HEK293 (cell line): ENCODE measurements at regions not wholly inside any gene's neighbourhood (a gene's known extent, or its start where the extent isn't known, plus 50 kb on each side); places are given as distances from the start of the nearest gene placed in this dataset.

Experiments used
- CTCF ChIA-PET: fragments of 350-600 bp; formaldehyde crosslinking; extraction: SDS; loops from one replicate; lab custom pipeline; 2021; ENCODE audit warnings: antibody characterized with exemption; lab: Yijun Ruan, JAX
- POLR2A ChIA-PET: fragments of 300-600 bp; formaldehyde crosslinking; extraction: SDS; loops from one replicate; lab custom pipeline; 2020; ENCODE audit warnings: antibody characterized with exemption, inconsistent platforms; lab: Yijun Ruan, JAX
- H3K27ac ChIP-seq: fragments of 200-500 bp; sonication (Bioruptor generic); 2 replicates; pipeline ENCODE4 v1.5.1; 2014; ENCODE audit warnings: low read depth, low read length, control low read depth, inconsistent platforms; ENCODE audit errors: extremely low read depth
- H3K36me3 ChIP-seq, 2 experiments: fragments of 200-500 bp in 1 of 2; sonication (Bioruptor generic) in 1 of 2; 1 replicate in 1 of 2; 2 replicates in 1 of 2; pipeline ENCODE4 v1.5.1; 2014 to 2017; ENCODE audit warnings: inconsistent platforms in 2 of 2, low read length in 2 of 2; ENCODE audit not compliant: control insufficient read depth in 2 of 2, insufficient read depth in 1 of 2
- H3K4me1 ChIP-seq: fragments of 200-500 bp; sonication (Bioruptor generic); 2 replicates; pipeline ENCODE4 v1.5.1; 2014; ENCODE audit warnings: mild to moderate bottlenecking, low read length, inconsistent platforms; ENCODE audit not compliant: control insufficient read depth, insufficient read depth
- H3K4me3 ChIP-seq: 2 replicates; pipeline ENCODE4 v1.5.1; 2011; ENCODE audit warnings: low read depth, mild to moderate bottlenecking, control low read depth, low read length, moderate library complexity
- H3K9me3 ChIP-seq: fragments of 200-500 bp; sonication (Bioruptor generic); 2 replicates; pipeline ENCODE4 v1.5.1; 2014; ENCODE audit warnings: low read depth, low read length, inconsistent platforms; ENCODE audit not compliant: control insufficient read depth, insufficient read depth
- KLF1 ChIP-seq: fragments of 450-650 bp; formaldehyde crosslinking; IDR thresholded peaks from 2 replicates; pipeline ENCODE4 v1.5.1; 2016; ENCODE audit warnings: missing biosample characterization, missing genetic modification characterization
- YY1 ChIP-seq: fragments of 450-650 bp; formaldehyde crosslinking; IDR thresholded peaks from 2 replicates; pipeline ENCODE4 v1.5.1; 2018; ENCODE audit warnings: missing biosample characterization, missing genetic modification characterization
- ZNF138 ChIP-seq: fragments of 450-650 bp; formaldehyde crosslinking; IDR thresholded peaks from 2 replicates; pipeline ENCODE4 v1.5.1; 2016; ENCODE audit warnings: missing biosample characterization, missing genetic modification characterization, borderline replicate concordance
- ZNF140 ChIP-seq: fragments of 450-650 bp; formaldehyde crosslinking; IDR thresholded peaks from 2 replicates; pipeline ENCODE4 v1.5.1; 2016; ENCODE audit warnings: missing biosample characterization, missing genetic modification characterization
- ZNF157 ChIP-seq: fragments of 450-650 bp; formaldehyde crosslinking; IDR thresholded peaks from 2 replicates; pipeline ENCODE4 v1.5.1; 2016; ENCODE audit warnings: missing biosample characterization, missing genetic modification characterization
- ZNF311 ChIP-seq: fragments of 450-650 bp; formaldehyde crosslinking; IDR thresholded peaks from 2 replicates; pipeline ENCODE4 v1.5.1; 2017; ENCODE audit warnings: missing biosample characterization, missing genetic modification characterization, borderline replicate concordance
- ZNF394 ChIP-seq: fragments of 450-650 bp; formaldehyde crosslinking; IDR thresholded peaks from 2 replicates; pipeline ENCODE4 v1.5.1; 2016; ENCODE audit warnings: missing biosample characterization, missing genetic modification characterization, mild to moderate bottlenecking, moderate library complexity, borderline replicate concordance
- ZNF416 ChIP-seq: fragments of 450-650 bp; formaldehyde crosslinking; IDR thresholded peaks from 2 replicates; pipeline ENCODE4 v1.5.1; 2016; ENCODE audit warnings: missing biosample characterization, missing genetic modification characterization
- ZNF549 ChIP-seq: fragments of 450-650 bp; IDR thresholded peaks from 2 replicates; pipeline ENCODE4 v1.5.1; 2018; ENCODE audit warnings: missing biosample characterization, missing genetic modification characterization, mild to moderate bottlenecking, inconsistent platforms, moderate library complexity
- ZNF600 ChIP-seq: fragments of 450-650 bp; formaldehyde crosslinking; IDR thresholded peaks from 2 replicates; pipeline ENCODE4 v1.5.1; 2016; ENCODE audit warnings: missing biosample characterization, missing genetic modification characterization
- ZNF610 ChIP-seq: fragments of 450-650 bp; formaldehyde crosslinking; IDR thresholded peaks from 2 replicates; pipeline ENCODE4 v1.5.1; 2016; ENCODE audit warnings: missing biosample characterization, missing genetic modification characterization, borderline replicate concordance
- ZNF791 ChIP-seq: fragments of 450-650 bp; formaldehyde crosslinking; IDR thresholded peaks from 2 replicates; pipeline ENCODE4 v1.5.1; 2016; ENCODE audit warnings: missing biosample characterization, missing genetic modification characterization
- ZXDB ChIP-seq: fragments of 450-650 bp; formaldehyde crosslinking; IDR thresholded peaks from 2 replicates; pipeline ENCODE4 v1.5.1; 2016; ENCODE audit warnings: missing biosample characterization, missing genetic modification characterization
- TF ChIP-seq, protein P1 (sequence below): fragments of 450-650 bp; formaldehyde crosslinking; IDR thresholded peaks from 2 replicates; pipeline ENCODE4 v1.5.0; 2017; ENCODE audit warnings: missing biosample characterization, missing genetic modification characterization, borderline replicate concordance
- TF ChIP-seq, protein P2 (sequence below): fragments of 450-650 bp; formaldehyde crosslinking; IDR thresholded peaks from 2 replicates; pipeline ENCODE4 v1.5.1; 2016; ENCODE audit warnings: missing biosample characterization, missing genetic modification characterization
- TF ChIP-seq, protein P3 (sequence below): fragments of 450-650 bp; IDR thresholded peaks from 2 replicates; pipeline ENCODE4 v1.5.1; 2018; ENCODE audit warnings: missing biosample characterization, mild to moderate bottlenecking, missing genetic modification characterization
- TF ChIP-seq, protein P4 (sequence below): fragments of 450-650 bp; formaldehyde crosslinking; IDR thresholded peaks from 2 replicates; pipeline ENCODE4 v1.5.1; 2016; ENCODE audit warnings: missing biosample characterization, missing genetic modification characterization

DNA sequence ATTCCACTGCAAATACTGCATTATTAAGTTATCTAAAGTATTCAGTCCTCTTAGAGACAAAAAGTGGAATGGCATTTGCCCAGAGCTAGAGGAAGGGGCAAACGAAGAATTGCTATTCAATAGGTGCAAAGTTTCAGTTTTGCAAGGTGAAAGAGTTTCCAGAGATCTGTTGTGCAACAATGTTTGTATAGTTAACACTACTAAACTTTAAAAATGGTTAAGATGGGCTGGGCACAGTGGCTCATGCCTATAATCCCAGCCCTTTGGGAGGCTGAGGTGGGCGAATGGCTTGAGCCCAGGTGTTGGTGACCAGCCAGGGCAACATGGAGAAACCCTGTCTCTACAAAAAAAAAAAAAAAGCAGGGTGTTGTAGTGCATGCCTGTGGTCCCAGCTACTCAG, 102.5 kb downstream of the LUZP4 start:
- no peak for TF ChIP-seq ZNF157 (tag by site-specific recombination)
- CTCF ChIA-PET, result interaction anchor here (0.6 to 1.0 kb wide), 2 partner anchors 29 to 32 kb away, joined by 3 to 4 read pairs; no protein-coding TSS in a partner anchor
- Histone ChIP-seq H3K4me1 (no peaks in the 10 kb centered on the region; the same call in 1 of the 2 replicates), H3K27ac (no peak overlapping the region), H3K9me3 (no peaks in the 10 kb centered on the region), H3K4me3 (no peak overlapping the region), H3K36me3 (no peaks in the 10 kb centered on the region)
- POLR2A ChIA-PET, result interaction anchor here (0.6 kb wide), 1 partner anchor 59 kb away, joined by 3 read pairs; no protein-coding TSS in a partner anchor

DNA sequence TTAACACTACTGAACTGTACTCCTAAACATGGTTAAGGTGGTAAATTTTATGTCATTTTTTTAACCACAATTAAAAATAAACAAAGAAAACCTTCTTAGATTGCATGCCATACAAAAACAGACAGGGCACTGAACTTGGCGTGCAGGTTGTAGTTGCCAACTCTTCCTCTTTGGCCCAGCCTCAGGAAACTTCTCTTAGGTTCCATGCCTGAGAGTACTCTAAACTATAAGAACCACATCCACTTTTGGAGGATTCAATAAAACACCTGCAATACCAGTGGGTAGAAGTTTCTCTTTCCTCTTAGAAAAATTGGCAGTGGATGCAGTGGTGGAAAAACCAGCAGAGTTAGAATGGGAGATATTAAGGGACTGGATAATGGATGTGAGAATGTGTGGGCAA, 103.4 kb downstream of the LUZP4 start:
- TF ChIP-seq ZNF416 (no peak), ZNF311 (no peak), ZNF610 (no peak), ZNF394 (tag by site-specific recombination) (no peak), YY1 (tag by site-specific recombination) (no peak), ZNF138 (no peak), ZNF791 (tag by site-specific recombination) (no peak), ZXDB (no peak), ZNF600 (tag by site-specific recombination) (no peak), ZNF549 (tag by site-specific recombination) (no peak), KLF1 (tag by site-specific recombination) (no peak), ZNF140 (tag by site-specific recombination) (no peak)
- TF ChIP-seq, protein P1, sequence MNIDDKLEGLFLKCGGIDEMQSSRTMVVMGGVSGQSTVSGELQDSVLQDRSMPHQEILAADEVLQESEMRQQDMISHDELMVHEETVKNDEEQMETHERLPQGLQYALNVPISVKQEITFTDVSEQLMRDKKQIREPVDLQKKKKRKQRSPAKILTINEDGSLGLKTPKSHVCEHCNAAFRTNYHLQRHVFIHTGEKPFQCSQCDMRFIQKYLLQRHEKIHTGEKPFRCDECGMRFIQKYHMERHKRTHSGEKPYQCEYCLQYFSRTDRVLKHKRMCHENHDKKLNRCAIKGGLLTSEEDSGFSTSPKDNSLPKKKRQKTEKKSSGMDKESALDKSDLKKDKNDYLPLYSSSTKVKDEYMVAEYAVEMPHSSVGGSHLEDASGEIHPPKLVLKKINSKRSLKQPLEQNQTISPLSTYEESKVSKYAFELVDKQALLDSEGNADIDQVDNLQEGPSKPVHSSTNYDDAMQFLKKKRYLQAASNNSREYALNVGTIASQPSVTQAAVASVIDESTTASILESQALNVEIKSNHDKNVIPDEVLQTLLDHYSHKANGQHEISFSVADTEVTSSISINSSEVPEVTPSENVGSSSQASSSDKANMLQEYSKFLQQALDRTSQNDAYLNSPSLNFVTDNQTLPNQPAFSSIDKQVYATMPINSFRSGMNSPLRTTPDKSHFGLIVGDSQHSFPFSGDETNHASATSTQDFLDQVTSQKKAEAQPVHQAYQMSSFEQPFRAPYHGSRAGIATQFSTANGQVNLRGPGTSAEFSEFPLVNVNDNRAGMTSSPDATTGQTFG (tag by site-specific recombination), result no peak
- TF ChIP-seq, protein P2, sequence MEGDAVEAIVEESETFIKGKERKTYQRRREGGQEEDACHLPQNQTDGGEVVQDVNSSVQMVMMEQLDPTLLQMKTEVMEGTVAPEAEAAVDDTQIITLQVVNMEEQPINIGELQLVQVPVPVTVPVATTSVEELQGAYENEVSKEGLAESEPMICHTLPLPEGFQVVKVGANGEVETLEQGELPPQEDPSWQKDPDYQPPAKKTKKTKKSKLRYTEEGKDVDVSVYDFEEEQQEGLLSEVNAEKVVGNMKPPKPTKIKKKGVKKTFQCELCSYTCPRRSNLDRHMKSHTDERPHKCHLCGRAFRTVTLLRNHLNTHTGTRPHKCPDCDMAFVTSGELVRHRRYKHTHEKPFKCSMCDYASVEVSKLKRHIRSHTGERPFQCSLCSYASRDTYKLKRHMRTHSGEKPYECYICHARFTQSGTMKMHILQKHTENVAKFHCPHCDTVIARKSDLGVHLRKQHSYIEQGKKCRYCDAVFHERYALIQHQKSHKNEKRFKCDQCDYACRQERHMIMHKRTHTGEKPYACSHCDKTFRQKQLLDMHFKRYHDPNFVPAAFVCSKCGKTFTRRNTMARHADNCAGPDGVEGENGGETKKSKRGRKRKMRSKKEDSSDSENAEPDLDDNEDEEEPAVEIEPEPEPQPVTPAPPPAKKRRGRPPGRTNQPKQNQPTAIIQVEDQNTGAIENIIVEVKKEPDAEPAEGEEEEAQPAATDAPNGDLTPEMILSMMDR (tag by site-specific recombination), result no peak
- TF ChIP-seq, protein P3, sequence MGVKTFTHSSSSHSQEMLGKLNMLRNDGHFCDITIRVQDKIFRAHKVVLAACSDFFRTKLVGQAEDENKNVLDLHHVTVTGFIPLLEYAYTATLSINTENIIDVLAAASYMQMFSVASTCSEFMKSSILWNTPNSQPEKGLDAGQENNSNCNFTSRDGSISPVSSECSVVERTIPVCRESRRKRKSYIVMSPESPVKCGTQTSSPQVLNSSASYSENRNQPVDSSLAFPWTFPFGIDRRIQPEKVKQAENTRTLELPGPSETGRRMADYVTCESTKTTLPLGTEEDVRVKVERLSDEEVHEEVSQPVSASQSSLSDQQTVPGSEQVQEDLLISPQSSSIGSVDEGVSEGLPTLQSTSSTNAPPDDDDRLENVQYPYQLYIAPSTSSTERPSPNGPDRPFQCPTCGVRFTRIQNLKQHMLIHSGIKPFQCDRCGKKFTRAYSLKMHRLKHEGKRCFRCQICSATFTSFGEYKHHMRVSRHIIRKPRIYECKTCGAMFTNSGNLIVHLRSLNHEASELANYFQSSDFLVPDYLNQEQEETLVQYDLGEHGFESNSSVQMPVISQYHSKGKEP (tag by site-specific recombination), result no peak
- TF ChIP-seq, protein P4, sequence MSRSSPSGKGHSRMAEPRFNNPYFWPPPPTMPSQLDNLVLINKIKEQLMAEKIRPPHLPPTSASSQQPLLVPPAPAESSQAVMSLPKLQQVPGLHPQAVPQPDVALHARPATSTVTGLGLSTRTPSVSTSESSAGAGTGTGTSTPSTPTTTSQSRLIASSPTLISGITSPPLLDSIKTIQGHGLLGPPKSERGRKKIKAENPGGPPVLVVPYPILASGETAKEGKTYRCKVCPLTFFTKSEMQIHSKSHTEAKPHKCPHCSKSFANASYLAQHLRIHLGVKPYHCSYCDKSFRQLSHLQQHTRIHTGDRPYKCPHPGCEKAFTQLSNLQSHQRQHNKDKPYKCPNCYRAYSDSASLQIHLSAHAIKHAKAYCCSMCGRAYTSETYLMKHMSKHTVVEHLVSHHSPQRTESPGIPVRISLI (tag by site-specific recombination), result no peak
- Histone ChIP-seq H3K36me3 (no peaks in the 10 kb centered on the region), H3K27ac (no peak overlapping the region), H3K4me1 (no peaks in the 10 kb centered on the region; the same call in 1 of the 2 replicates), H3K9me3 (no peaks in the 10 kb centered on the region), H3K4me3 (no peak overlapping the region)
- ChIA-PET CTCF (no interaction called here), POLR2A (interaction anchor here (0.6 kb wide), 1 partner anchor 60 kb away, joined by 3 read pairs; no protein-coding TSS in a partner anchor)
